Sigmoid colon (tissue), 4 donors: ENCODE measurements at regions not wholly inside any gene's neighbourhood (a gene's known extent, or its start where the extent isn't known, plus 50 kb on each side); places are given as distances from the start of the nearest gene placed in this dataset.

Source experiments
- EP300 ChIP-seq, 4 donors: sonication (generic); formaldehyde crosslinking; IDR thresholded peaks; one replicate each; pipeline ENCODE4 v1.6.1; 2017; ENCODE audit warnings: antibody characterized with exemption in 4 of 4
- TF ChIP-seq, protein P1 (sequence below), 4 experiments: fragments of 450-650 bp in 3 of 4; fragments of 200-600 bp in 1 of 4; IDR thresholded peaks; one replicate each; pipeline ENCODE4 v1.5.1; 2016 to 2019; ENCODE audit warnings: antibody characterized with exemption in 4 of 4, mild to moderate bottlenecking in 3 of 4, moderate library complexity in 2 of 4

DNA sequence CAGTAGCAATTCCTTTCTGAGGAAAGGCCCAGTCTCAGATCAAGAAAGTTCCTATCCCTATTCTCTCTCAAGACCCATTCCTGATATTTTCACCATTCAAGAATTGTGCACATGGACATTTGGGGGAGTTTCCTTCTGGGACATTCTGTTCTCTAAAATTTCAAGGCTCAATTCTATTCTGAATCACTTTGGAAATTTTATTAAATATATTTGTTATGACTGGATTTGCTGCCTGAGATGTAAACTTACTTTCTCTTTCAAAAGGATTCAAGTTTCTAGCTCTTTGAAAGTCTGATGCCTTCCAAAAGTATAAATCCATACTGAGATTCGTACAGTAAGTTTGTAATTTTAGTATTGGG, 55.3 kb upstream of the STK17B start:
- TF ChIP-seq, protein P1, sequence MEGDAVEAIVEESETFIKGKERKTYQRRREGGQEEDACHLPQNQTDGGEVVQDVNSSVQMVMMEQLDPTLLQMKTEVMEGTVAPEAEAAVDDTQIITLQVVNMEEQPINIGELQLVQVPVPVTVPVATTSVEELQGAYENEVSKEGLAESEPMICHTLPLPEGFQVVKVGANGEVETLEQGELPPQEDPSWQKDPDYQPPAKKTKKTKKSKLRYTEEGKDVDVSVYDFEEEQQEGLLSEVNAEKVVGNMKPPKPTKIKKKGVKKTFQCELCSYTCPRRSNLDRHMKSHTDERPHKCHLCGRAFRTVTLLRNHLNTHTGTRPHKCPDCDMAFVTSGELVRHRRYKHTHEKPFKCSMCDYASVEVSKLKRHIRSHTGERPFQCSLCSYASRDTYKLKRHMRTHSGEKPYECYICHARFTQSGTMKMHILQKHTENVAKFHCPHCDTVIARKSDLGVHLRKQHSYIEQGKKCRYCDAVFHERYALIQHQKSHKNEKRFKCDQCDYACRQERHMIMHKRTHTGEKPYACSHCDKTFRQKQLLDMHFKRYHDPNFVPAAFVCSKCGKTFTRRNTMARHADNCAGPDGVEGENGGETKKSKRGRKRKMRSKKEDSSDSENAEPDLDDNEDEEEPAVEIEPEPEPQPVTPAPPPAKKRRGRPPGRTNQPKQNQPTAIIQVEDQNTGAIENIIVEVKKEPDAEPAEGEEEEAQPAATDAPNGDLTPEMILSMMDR (IDR thresholded peaks at IDR 0.05) = no peak
- TF ChIP-seq EP300 (IDR thresholded peaks at IDR 0.05) = no peak
